Sciatic nerve (tissue), 2 donors: ENCODE measurements at regions not wholly inside any gene's neighbourhood (a gene's known extent, or its start where the extent isn't known, plus 50 kb on each side); places are given as distances from the start of the nearest gene placed in this dataset.
"Not testable (repeated sequence)": the region's sequence is repeated elsewhere in the genome, so short reads cannot be mapped to it uniquely, and the experiment has no call there.

Experiments used
- ATAC-seq: fragments of 200-7000 bp; cut with Tn5 transposase; one replicate; pipeline ENCODE4 v1.9.1; 2020; ENCODE audit warnings: mild to moderate bottlenecking, moderate library complexity
- DNase-seq: peaks from one replicate; pipeline ENCODE4 v3.0.0-alpha.2; 2020; ENCODE audit warnings: low spot score
- intact Hi-C: fragments of 100-400 bp; cut with DNase I; formaldehyde crosslinking; loops from one replicate; pipeline ENCODE4 v1.14.2; 2022
- donor health status: DM: no; HTN: no; CAD: no.
- donor health status: DM: no; HTN: no; CAD: no.

DNA sequence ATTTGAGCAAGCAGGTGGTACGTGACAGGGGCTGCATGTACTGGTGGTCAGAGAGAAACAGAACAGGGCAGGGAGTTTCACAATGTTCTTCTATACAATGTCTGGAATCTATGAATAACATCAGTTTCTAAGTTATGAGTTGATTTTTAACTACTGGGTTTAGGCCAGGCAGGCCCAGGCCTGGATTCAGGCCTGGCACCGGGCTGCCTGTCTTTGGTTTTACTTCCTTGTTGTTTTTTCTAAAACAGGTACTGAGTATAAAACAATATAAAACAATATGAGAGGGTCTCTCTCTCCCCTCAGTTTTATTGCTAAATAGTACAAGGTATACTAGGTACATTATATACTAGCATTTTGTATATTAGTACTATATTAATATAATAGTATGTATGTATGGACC lies 742.7 kb upstream of the FAT3 start:
- intact Hi-C loops, ATAC-seq, DNase-seq: not testable (repeated sequence)

DNA sequence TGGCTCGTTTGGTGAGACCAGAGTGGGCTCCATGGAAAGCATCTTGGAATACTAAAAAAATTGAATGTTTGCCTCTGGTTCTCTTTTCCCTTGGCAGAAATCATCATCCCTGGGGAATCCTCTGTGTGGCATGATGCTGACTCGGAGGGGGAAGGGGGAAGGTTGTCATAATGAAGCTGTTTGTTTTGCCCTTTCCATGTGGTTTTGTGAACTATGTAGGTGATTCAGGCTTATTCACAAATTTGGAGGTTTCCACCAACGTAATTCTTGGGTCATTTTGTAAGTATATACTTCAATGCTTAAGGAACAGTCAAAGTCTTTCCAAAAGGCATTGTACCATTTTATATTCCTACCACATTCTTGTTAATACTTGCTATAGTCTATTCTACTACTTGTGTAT lies 754.0 kb upstream of the FAT3 start:
- intact Hi-C loops: no loop called here
- ATAC-seq: no peak
- no peak for DNase-seq

DNA sequence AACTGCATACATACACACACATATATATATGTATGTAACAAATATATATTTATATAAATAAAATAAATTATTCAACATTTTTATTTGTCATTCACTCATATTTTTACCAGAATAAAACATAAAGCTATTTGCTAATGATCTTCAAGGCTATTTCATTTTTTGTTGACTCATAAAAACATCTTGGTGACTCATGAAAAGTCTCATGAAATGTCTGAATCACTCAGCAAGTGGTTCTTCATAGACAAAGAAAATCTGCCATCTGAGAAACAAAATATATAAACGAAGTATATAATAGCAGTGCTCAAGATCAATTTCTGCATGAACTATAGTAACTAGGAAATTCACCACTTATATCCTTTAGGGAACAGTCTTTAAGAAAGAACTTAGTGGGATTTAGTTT lies 764.8 kb upstream of the FAT3 start:
- ATAC-seq (no peak), DNase-seq (no peak)
- intact Hi-C loops: no loop called here

DNA sequence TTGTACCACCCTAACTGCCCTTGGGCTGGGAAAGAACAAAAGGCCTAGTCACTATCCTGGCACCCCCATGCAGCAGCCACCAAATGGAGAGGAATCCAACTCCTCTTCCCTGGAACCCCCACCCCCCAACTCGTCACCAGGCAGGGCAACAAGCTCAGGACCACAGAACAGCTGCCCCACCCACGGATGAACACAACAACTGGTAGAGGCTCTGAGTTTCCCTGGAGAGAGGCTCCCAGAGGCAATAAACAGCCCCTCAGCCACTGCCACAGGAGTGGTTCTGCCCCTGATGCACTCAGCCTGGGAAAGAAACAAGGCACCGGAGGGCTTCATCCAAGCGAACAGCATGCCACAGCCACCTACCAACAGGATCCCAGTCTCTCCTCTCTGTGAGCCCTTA lies 778.4 kb upstream of the FAT3 start:
- intact Hi-C loops: no loop called here
- ATAC-seq (no peak), DNase-seq (no peak)

DNA sequence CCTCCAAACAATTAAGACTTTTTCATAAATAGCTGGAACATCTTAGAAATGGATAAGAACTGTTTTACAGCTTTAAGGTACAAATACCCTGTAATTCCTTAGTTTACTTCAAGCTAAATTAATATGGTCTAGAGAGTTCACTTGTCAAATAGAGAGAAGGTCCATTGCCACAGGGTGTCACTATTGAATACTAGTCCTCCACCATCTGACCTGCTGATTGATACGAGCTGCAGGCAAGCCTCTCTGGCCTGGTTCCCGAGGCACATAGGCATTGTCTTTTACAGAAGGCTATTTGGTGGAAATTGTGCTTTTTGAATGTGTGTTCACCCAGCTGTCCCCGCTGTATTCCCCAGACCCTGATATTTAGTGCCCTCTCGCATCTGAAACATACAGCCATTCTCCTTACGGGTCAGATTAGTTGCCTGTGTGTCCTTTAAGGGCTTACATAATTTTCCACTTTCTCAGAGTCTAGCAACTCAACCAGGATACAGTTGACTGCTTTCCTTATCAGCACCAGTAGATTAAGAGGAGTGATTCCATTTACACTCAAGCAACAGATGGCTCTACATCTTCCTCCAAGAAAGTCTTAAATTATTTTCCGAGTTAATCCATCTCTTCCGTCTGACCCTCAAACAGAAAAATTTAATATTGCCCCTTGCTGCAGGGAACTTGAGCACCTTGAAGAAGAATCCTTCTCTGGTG lies 788.8 kb upstream of the FAT3 start:
- intact Hi-C loops: no loop called here
- DNase-seq: no peak

DNA sequence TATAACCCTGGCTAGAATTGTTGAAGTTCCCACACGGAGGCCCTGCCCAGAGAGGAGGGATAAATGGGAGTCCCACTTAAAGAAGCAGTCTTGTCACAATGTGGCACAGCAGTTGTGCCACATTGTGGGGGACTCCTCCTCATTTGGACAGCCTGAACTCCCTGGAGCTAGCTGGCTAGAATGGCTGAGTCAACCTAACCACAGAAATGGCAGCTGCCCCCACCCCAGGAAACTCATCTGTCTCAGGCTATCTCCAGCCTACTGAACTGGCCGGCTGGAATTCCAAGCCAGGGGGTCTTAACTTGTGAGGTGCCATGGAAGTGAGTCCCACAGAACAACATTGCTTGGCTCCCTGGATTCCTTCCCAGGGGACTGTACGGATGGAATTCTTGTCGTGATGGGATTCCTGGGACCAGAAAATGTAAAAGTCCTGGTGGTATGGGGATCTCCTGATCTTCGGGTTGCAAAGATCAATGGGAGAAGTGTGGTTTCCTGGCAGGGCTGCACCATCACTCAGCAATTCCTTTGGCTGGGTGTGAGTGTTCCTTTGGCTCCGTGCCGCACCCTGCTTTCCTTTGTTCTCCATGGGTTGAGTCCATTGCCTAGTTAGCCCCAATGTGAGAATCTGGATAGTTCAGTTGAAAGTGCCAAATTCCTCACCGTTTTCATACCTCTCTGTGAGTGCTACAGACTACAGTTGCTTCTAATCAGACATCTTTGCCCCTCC lies 791.2 kb upstream of the FAT3 start:
- ATAC-seq: no peak
- intact Hi-C loops: no loop called here
- DNase-seq: no peak

More for the DNA sequence above, 788.8 kb upstream of the FAT3 start:
- ATAC-seq: no peak

DNA sequence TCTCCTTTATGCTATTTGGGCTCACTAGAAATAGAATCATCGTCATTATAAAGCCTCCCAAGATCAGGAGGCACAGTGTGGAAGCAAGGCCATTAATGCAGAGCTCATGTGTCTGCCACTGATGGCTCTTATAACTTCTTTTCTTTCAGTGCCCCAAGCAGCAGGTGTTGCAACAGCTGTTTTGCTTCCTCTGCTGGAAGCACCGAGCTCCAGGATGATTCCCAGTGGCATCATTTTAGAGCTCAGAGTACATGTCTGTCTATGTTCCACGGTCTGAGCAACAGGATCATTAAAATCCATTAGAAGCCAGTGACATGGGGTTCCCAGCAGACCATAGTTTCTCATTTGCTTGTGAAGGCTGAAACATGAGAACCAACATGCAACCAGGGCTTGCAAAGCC lies 803.0 kb upstream of the FAT3 start:
- no peak for DNase-seq
- intact Hi-C loops: no loop called here
- no peak for ATAC-seq

DNA sequence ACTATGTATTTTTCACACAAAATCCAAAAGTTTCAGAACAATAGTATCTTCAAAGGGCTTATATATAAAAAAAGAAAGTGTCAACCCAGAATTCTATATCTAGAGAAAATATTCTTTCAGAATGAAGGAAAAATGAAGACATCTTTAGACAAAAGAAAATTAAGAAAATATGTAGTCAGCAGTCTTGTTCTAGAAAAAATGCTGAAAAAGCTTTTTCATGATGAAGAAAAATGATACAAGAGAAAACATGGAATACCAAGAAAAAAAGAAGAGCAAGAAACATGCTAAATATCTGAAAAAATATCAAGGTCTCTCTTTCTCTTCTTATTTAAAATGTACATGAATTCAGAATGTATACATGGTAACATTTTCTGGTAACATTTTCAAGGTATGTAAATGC lies 816.8 kb upstream of the FAT3 start:
- ATAC-seq (no peak), DNase-seq (no peak)
- intact Hi-C loops: no loop called here

DNA sequence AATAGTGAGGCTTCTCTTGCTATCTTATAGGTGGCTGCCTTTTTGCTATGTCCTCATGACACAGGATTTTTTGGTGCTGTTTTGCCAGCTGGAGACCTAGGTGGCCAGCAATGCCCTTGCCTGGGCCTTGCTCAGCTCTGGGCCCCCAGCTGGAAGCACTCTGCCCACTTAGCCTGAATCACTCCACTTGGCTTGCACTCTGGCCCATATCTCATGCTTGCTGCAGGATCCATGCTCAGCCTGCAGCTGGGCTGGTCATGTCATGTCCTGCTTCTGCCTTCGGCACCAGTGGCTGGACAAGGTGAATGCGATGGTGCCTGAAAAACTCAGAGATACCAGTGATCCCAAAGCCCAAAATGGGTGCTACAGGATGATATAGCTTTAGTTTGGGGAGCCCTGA lies 818.6 kb upstream of the FAT3 start:
- intact Hi-C loops: no loop called here
- ATAC-seq (no peak), DNase-seq (no peak)

DNA sequence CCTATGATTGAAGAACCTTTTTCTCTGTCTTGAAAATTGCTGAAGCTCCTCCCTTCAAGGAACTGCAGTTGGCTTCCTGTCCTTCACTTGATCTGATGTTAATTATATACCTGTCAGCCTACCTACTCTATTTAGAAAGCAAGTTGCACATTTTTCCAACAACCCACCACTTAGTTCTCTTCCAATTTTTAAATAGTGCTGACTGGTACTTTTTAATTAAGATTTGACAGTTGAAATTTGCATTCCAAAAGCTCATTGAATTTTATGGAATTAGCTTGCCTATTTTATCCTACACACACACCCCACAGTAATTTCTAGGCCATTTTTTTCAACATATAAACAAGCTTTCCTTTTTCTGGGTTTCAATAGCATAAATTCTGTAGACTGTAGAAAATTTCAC lies 820.3 kb upstream of the FAT3 start:
- DNase-seq (no peak), ATAC-seq (no peak)
- intact Hi-C loops: no loop called here

DNA sequence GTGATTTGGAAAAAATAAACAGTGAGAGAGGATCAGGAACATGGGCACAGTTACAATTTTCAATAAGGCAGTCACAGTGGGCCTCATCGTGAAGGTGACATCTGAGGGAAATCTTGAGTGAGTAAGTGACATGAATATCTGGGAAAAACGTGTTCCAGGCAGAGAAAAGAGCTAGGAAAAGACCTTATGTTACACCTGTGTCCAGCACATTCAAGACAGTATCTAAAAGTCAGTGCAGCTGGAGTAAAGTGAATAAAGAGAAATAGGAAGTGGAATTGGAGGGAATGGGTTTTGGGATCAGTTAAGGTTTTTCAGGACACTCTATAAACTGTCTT lies 827.5 kb upstream of the FAT3 start:
- ATAC-seq (no peak), DNase-seq (no peak)
- intact Hi-C loops: no loop called here

DNA sequence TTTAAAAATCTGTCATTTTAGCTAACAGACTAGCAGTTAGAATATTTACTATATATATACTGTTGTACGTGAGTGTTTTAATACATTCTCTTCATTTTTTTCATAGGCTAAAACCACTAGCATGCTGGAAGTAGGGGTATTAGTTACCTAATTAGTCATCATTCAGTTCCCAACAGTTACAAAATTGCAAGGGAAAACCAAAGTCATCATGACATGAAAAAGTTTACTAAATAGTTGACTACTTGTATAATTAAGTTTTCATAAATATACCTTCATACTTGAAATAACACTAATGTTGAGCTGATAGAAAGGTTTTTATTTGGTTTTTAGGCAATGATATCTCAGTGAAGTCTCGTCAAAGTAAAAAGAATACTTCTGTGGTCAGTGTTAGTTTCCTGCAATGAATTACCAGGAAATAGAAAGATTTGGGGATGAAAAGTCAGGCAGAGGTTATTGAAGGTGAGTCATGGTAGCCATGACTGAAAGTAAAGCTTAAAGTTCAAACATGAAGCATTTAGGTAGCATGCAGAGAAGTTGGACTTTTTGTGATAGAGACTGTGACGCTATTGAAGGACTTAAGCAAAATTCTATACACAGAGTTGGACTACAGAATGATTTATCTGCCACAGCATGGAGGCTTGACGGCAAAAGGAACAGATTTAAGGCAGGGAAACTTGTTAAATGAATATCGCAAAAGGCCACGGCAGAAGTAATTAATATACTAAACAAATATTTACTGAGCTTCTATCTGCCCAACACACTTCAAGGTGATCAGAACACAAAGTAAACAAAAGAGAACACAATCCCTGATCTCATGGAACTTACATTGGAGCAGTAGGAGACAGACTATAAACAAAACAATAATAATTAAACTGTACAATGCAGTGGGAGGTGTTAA lies 828.1 kb upstream of the FAT3 start:
- intact Hi-C loops: no loop called here
- no peak for ATAC-seq

DNA sequence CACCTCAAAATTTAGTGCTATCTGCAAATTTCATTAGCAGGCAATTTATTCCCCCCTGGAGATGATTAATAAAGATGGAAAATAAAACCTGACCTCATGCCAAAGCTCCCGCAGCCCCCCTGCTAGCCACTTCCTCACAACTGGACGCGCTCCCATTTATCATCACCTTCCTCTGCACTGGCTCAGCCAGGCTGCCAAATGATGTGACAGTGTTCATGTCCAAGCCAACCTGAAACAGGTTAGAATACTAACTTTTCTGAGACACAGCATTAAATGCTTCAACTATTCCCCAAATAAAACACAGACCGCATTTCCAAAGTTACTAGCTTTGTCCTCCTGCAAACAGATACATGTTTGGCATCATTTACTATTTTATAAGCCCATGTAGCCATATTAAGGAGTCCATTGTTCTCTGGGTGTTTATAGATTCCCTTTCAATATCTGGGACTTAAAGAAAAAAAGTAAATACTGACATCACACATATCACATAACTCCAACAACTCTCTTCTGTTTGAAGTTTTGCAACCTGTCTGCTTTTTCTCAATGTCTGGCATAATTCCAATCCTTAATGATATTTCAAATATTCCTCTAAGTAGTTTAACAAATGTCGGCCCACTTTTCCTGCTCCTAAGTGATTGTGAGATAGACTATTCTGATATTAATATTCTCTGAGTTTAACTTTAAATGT lies 829.7 kb upstream of the FAT3 start:
- intact Hi-C loops: no loop called here
- ATAC-seq: no peak
- DNase-seq: no peak

More for the DNA sequence above, 828.1 kb upstream of the FAT3 start:
- no peak for DNase-seq

DNA sequence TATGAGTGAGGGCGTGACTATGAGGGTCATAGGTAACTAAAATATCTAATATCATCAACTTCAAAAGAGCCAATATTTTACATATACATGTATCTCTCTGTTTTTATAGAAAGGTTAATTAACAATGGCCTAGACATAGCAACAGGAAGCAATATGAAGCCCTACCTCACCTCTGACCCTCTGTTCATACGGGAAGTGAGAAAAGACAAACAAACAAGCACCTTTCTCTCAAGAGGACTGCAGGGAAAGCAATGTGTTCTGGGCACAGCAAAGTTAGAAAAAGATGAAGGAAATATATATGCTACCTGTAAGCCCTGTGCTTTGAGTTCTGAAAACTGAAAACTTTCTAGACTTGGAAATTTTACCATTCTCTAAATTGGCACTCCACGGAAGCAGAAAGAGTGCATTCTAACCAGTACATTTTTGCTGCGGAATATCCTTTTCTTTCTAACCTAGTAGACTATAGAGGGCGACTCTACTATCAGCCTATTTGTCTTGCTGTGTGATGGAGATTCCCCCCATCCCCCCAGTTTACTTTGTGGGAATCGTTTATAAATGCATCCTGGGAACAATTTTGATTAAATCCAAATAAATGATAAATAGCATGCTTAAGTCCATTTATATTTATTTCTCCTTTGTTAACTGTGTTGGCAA lies 830.4 kb upstream of the FAT3 start:
- intact Hi-C loops: no loop called here
- DNase-seq (no peak), ATAC-seq (no peak)

DNA sequence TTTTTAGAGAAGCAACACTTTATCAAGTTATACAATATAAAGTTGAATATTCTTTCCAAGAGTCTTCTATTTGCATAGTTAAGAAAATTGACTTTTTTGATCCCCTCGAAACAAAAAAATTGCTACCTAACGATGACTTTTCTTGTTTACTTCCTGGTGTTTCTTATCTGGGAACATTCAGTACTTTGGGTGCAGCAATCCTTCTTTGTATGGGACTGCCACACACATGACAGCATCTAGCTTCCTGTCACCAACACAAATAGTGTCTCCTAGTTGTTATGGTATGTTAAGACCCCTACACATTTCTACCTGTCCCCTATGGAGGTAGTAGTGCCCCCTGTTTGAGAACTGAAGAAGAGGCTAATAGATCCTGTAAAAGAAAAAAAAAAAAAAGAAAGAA lies 841.7 kb upstream of the FAT3 start:
- no peak for DNase-seq
- intact Hi-C loops: no loop called here
- no peak for ATAC-seq

DNA sequence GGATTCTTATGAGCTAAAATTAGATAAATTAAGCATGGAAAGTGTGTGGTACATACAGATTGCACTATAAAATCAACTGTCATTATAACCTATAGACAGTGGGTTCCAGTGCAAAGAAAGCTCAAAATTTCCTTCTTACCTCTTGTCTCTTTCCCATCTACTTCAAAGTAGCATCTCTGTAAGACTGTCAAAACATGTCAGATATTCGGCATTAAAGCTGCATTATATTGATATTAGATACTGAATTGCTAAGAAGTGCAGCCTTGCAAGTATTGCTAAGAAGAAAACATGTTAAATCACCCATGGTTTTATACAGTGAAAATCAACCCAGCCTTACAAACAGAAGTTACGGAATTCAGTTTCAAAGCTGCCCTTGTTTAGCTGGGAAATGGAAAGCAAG lies 849.8 kb upstream of the FAT3 start:
- intact Hi-C loops: no loop called here
- DNase-seq: no peak
- no peak for ATAC-seq

DNA sequence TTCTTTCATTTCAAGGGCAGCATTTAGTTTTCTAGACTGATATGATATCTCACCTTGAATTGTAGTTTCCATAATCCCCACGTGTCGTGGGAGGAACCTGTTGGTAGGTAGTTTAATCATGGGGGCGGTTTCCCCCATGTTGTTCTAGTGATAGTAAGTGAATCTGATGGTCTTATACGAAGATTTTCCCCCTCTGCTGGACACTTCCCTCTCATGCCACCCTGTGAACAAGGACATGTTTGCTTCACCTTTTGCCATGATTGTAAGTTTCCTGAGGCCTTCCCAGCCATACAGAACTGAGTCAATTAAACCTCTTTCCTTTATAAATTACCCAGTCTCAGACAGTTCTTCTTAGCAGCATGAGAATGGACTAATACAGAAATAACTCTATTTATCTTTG lies 851.1 kb upstream of the FAT3 start:
- ATAC-seq: no peak
- intact Hi-C loops: no loop called here
- no peak for DNase-seq

DNA sequence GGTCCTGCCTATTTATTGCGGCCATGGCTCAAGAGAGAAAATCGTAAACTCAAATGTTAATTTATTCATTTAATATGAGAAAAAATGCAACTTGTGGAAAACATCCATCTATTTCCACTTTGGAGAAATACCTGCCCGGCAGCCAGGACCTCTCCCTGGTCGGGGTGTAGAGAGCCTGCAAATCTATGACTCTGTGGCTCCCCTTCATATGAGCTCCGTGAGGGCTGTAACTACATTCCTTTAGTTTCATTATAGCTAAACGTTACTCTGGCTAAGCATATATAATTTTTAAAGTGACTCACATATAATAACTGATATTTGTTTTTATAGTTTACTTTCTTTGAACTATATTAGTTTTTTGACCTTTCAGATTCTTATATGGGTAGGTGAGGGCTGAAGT lies 857.8 kb upstream of the FAT3 start:
- ATAC-seq: no peak
- no peak for DNase-seq
- intact Hi-C loops: no loop called here

DNA sequence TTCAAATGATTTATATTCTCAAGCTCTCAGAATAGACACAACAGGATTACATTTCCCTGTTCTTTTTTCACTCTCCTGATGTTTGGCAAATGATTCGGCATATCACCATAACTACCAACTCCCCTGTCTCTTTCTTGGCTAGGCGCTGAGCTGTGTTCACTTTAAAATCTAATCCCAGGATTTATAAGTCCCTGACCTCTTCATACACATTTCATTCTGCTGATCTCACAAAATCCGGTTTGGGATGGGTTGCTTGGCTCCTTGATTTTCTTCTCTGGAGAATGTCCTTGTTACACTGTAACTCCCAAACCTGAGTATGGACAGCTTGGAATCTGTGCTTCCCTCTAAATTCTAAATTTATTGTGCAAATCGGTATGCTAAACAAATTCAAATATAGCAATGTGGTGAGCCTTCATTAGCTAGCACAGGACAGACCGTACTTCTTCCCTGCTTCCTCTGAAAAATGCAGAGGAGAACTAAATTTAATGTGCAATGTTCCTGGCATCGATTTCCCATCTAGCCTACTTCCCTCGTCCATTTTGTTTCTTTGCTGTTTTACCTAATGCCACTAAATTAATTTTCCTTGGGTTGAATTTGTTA lies 858.5 kb upstream of the FAT3 start:
- no peak for ATAC-seq
- intact Hi-C loops: no loop called here

More for the DNA sequence above, 858.5 kb upstream of the FAT3 start:
- DNase-seq: no peak
